Breast epithelium (tissue), 3 donors: ENCODE measurements at regions not wholly inside any gene's neighbourhood (a gene's known extent, or its start where the extent isn't known, plus 50 kb on each side); places are given as distances from the start of the nearest gene placed in this dataset.

Source experiments
- CTCF ChIP-seq, 3 donors: fragments of 450-650 bp; IDR thresholded peaks; one replicate each; pipeline ENCODE4 v1.5.1; 2016 to 2017; ENCODE audit warnings: antibody characterized with exemption in 3 of 3, mild to moderate bottlenecking in 3 of 3, moderate library complexity in 3 of 3
- POLR2AphosphoS5 ChIP-seq, 3 donors: sonication (generic); formaldehyde crosslinking; IDR thresholded peaks; one replicate each; pipeline ENCODE4 v1.6.1; 2017; ENCODE audit warnings: antibody characterized with exemption in 3 of 3

- no peak for TF ChIP-seq CTCF (IDR thresholded peaks at IDR 0.05)
- TF ChIP-seq POLR2AphosphoS5 (IDR thresholded peaks at IDR 0.05): no peak
Observed at GRCh38 chr22:48868554-48868953, 959.1 kb downstream of the BRD1 start.
